ENCODE measurements at regions not wholly inside any gene's neighbourhood (a gene's known extent, or its start where the extent isn't known, plus 50 kb on each side); places are given as distances from the start of the nearest gene placed in this dataset.

- Histone ChIP-seq H3K4me3 (no peak overlapping the region), H3K9me3 (no peaks in the 10 kb centered on the region), H3K27ac (no peak overlapping the region), H3K27me3 (no peaks in the 10 kb centered on the region), H3K4me1 (no peaks in the 10 kb centered on the region), H3K36me3 (no peaks in the 10 kb centered on the region)
- DNase-seq (no peak), ATAC-seq (no peak)
- no peak for TF ChIP-seq CTCF (IDR thresholded peaks at IDR 0.05 in 4 of 5, conservative IDR thresholded peaks at IDR 0.05 in 1 of 5)
- no peak for TF ChIP-seq POLR2A (IDR thresholded peaks at IDR 0.05)
- intact Hi-C loops (cut with DNase I; ENCODE audit: low total_unique reads) (no loop called here), in situ Hi-C loops (cut with MboI; ENCODE audit: low sequenced_read_pairs in 4 of 4) (no loop called here)
Observed at GRCh38 chr20:57849521-57850215, 139.9 kb upstream of the PMEPA1 start.

- Histone ChIP-seq H3K27ac (no peak overlapping the region), H3K4me3 (no peak overlapping the region), H3K4me1 (no peaks in the 10 kb centered on the region), H3K9me3 (no peaks in the 10 kb centered on the region), H3K27me3 (no peaks in the 10 kb centered on the region), H3K36me3 (no peaks in the 10 kb centered on the region)
- ATAC-seq (no peak), DNase-seq (no peak)
- TF ChIP-seq POLR2A (IDR thresholded peaks at IDR 0.05): no peak
- TF ChIP-seq CTCF (IDR thresholded peaks at IDR 0.05 in 4 of 5, conservative IDR thresholded peaks at IDR 0.05 in 1 of 5): no peak
- in situ Hi-C loops (cut with MboI; ENCODE audit: low sequenced_read_pairs in 4 of 4) (no loop called here), intact Hi-C loops (cut with DNase I; ENCODE audit: low total_unique reads) (no loop called here)
Observed at GRCh38 chr20:57849121-57849520, 139.3 kb upstream of the PMEPA1 start.

GRCh38 chr20:57848282-57848681 is 138.5 kb upstream of the PMEPA1 start:
- no peaks in the 10 kb centered on the region for H3K36me3 ChIP-seq
- no peak for TF ChIP-seq CTCF (IDR thresholded peaks at IDR 0.05 in 4 of 5, conservative IDR thresholded peaks at IDR 0.05 in 1 of 5)
- no peak for TF ChIP-seq POLR2A (IDR thresholded peaks at IDR 0.05)
- no peak for ATAC-seq
- H3K4me1 ChIP-seq: no peaks in the 10 kb centered on the region
- intact Hi-C loops (cut with DNase I; ENCODE audit: low total_unique reads) (no loop called here), in situ Hi-C loops (cut with MboI; ENCODE audit: low sequenced_read_pairs in 4 of 4) (no loop called here)
- DNase-seq: no peak
- H3K27me3 ChIP-seq: no peaks in the 10 kb centered on the region
- H3K9me3 ChIP-seq: no peaks in the 10 kb centered on the region
- no peak overlapping the region for H3K27ac ChIP-seq
- H3K4me3 ChIP-seq: no peak overlapping the region

GRCh38 chr20:57847104-57847503 is 137.3 kb upstream of the PMEPA1 start:
- H3K36me3 ChIP-seq: no peaks in the 10 kb centered on the region
- no peaks in the 10 kb centered on the region for H3K9me3 ChIP-seq
- H3K4me3 ChIP-seq: no peak overlapping the region
- no peak for TF ChIP-seq POLR2A (IDR thresholded peaks at IDR 0.05)
- TF ChIP-seq CTCF (IDR thresholded peaks at IDR 0.05 in 4 of 5, conservative IDR thresholded peaks at IDR 0.05 in 1 of 5): no peak
- no peaks in the 10 kb centered on the region for H3K27me3 ChIP-seq
- intact Hi-C loops (cut with DNase I; ENCODE audit: low total_unique reads): no loop called here
- in situ Hi-C loops (cut with MboI; ENCODE audit: low sequenced_read_pairs in 4 of 4): no loop called here
- ATAC-seq (no peak), DNase-seq (no peak)
- no peaks in the 10 kb centered on the region for H3K4me1 ChIP-seq
- H3K27ac ChIP-seq: no peak overlapping the region
